Mucosa of stomach (tissue), 1 donor: ENCODE measurements at regions not wholly inside any gene's neighbourhood (a gene's known extent, or its start where the extent isn't known, plus 50 kb on each side); places are given as distances from the start of the nearest gene placed in this dataset.

Source experiments
- H3K27me3 ChIP-seq: one replicate; pipeline ENCODE4 v1.7.0; 2013; ENCODE audit warnings: mild to moderate bottlenecking, low read length; ENCODE audit not compliant: control insufficient read depth, insufficient read depth
- H3K36me3 ChIP-seq: one replicate; pipeline ENCODE4 v1.7.0; 2013; ENCODE audit warnings: low read length; ENCODE audit not compliant: control insufficient read depth, insufficient read depth
- H3K4me1 ChIP-seq: one replicate; pipeline ENCODE4 v1.7.0; 2013; ENCODE audit warnings: mild to moderate bottlenecking, low read length; ENCODE audit not compliant: control insufficient read depth, insufficient read depth
- H3K4me3 ChIP-seq: one replicate; pipeline ENCODE4 v1.7.0; 2013; ENCODE audit warnings: low read length
- H3K9ac ChIP-seq: one replicate; pipeline ENCODE4 v1.7.0; 2013; ENCODE audit warnings: mild to moderate bottlenecking, low read length, moderate library complexity
- H3K9me3 ChIP-seq: one replicate; pipeline ENCODE4 v1.7.0; 2013; ENCODE audit warnings: mild to moderate bottlenecking, low read length, moderate library complexity; ENCODE audit not compliant: control insufficient read depth
- donor health status: Pancreatic carcinoma.

GRCh38 chr1:238649200-238649599 is 737.2 kb upstream of the CHRM3 start:
- Histone ChIP-seq H3K27me3 (no peaks in the 10 kb centered on the region), H3K9ac (no peak overlapping the region), H3K4me1 (no peaks in the 10 kb centered on the region), H3K9me3 (no peaks in the 10 kb centered on the region), H3K4me3 (no peak overlapping the region), H3K36me3 (no peaks in the 10 kb centered on the region)

GRCh38 chr1:238648751-238649150 is 737.6 kb upstream of the CHRM3 start:
- Histone ChIP-seq H3K4me3 (no peak overlapping the region), H3K4me1 (no peaks in the 10 kb centered on the region), H3K9ac (no peak overlapping the region), H3K36me3 (no peaks in the 10 kb centered on the region), H3K27me3 (no peaks in the 10 kb centered on the region), H3K9me3 (no peaks in the 10 kb centered on the region)

- no peak overlapping the region for H3K4me3 ChIP-seq
- H3K4me1 ChIP-seq = no peaks in the 10 kb centered on the region
- no peaks in the 10 kb centered on the region for H3K36me3 ChIP-seq
- H3K9me3 ChIP-seq = no peaks in the 10 kb centered on the region
- H3K9ac ChIP-seq = no peak overlapping the region
- H3K27me3 ChIP-seq = no peaks in the 10 kb centered on the region
These were observed 738.1 kb upstream of the CHRM3 start for GRCh38 chr1:238648296-238648695.

- Histone ChIP-seq H3K4me3 (no peak overlapping the region), H3K9ac (no peak overlapping the region), H3K36me3 (no peaks in the 10 kb centered on the region), H3K27me3 (no peaks in the 10 kb centered on the region), H3K9me3 (no peaks in the 10 kb centered on the region), H3K4me1 (no peaks in the 10 kb centered on the region)
These were observed 738.5 kb upstream of the CHRM3 start for GRCh38 chr1:238647877-238648276.

- Histone ChIP-seq H3K9ac (no peak overlapping the region), H3K27me3 (no peaks in the 10 kb centered on the region), H3K4me3 (no peak overlapping the region), H3K9me3 (no peaks in the 10 kb centered on the region), H3K4me1 (no peaks in the 10 kb centered on the region), H3K36me3 (no peaks in the 10 kb centered on the region)
These were observed 744.1 kb upstream of the CHRM3 start for GRCh38 chr1:238642231-238642630.

- Histone ChIP-seq H3K36me3 (no peaks in the 10 kb centered on the region), H3K27me3 (no peaks in the 10 kb centered on the region), H3K9me3 (no peaks in the 10 kb centered on the region), H3K9ac (no peak overlapping the region), H3K4me1 (no peaks in the 10 kb centered on the region), H3K4me3 (no peak overlapping the region)
These were observed 746.5 kb upstream of the CHRM3 start for GRCh38 chr1:238639861-238640260.

- H3K9me3 ChIP-seq = no peaks in the 10 kb centered on the region
- no peak overlapping the region for H3K4me3 ChIP-seq
- no peak overlapping the region for H3K9ac ChIP-seq
- no peaks in the 10 kb centered on the region for H3K27me3 ChIP-seq
- no peaks in the 10 kb centered on the region for H3K4me1 ChIP-seq
- H3K36me3 ChIP-seq = no peaks in the 10 kb centered on the region
These were observed 737.4 kb upstream of the ZP4 start for GRCh38 chr1:238628110-238628509.

- no peak overlapping the region for H3K4me3 ChIP-seq
- H3K9me3 ChIP-seq = no peaks in the 10 kb centered on the region
- H3K36me3 ChIP-seq = no peaks in the 10 kb centered on the region
- H3K9ac ChIP-seq = no peak overlapping the region
- no peaks in the 10 kb centered on the region for H3K27me3 ChIP-seq
- no peaks in the 10 kb centered on the region for H3K4me1 ChIP-seq
These were observed 734.1 kb upstream of the ZP4 start for GRCh38 chr1:238624776-238625175.

- Histone ChIP-seq H3K27me3 (no peaks in the 10 kb centered on the region), H3K9me3 (no peaks in the 10 kb centered on the region), H3K36me3 (no peaks in the 10 kb centered on the region), H3K4me1 (no peaks in the 10 kb centered on the region), H3K4me3 (no peak overlapping the region), H3K9ac (no peak overlapping the region)
These were observed 730.7 kb upstream of the ZP4 start for GRCh38 chr1:238621405-238621804.

- H3K4me1 ChIP-seq = no peaks in the 10 kb centered on the region
- no peaks in the 10 kb centered on the region for H3K9me3 ChIP-seq
- no peak overlapping the region for H3K9ac ChIP-seq
- no peaks in the 10 kb centered on the region for H3K36me3 ChIP-seq
- no peak overlapping the region for H3K4me3 ChIP-seq
- H3K27me3 ChIP-seq = no peaks in the 10 kb centered on the region
These were observed 728.9 kb upstream of the ZP4 start for GRCh38 chr1:238619652-238620051.

- Histone ChIP-seq H3K36me3 (no peaks in the 10 kb centered on the region), H3K4me1 (no peaks in the 10 kb centered on the region), H3K4me3 (no peak overlapping the region), H3K9me3 (no peaks in the 10 kb centered on the region), H3K27me3 (no peaks in the 10 kb centered on the region), H3K9ac (no peak overlapping the region)
These were observed 720.7 kb upstream of the ZP4 start for GRCh38 chr1:238611406-238611805.

GRCh38 chr1:238608144-238608543 is 717.4 kb upstream of the ZP4 start:
- no peak overlapping the region for H3K9ac ChIP-seq
- H3K36me3 ChIP-seq = no peaks in the 10 kb centered on the region
- H3K27me3 ChIP-seq = no peaks in the 10 kb centered on the region
- H3K9me3 ChIP-seq = no peaks in the 10 kb centered on the region
- H3K4me3 ChIP-seq = no peak overlapping the region
- no peaks in the 10 kb centered on the region for H3K4me1 ChIP-seq

GRCh38 chr1:238606896-238607295 is 716.2 kb upstream of the ZP4 start:
- no peaks in the 10 kb centered on the region for H3K9me3 ChIP-seq
- no peak overlapping the region for H3K4me3 ChIP-seq
- no peaks in the 10 kb centered on the region for H3K4me1 ChIP-seq
- H3K27me3 ChIP-seq = no peaks in the 10 kb centered on the region
- H3K36me3 ChIP-seq = no peaks in the 10 kb centered on the region
- H3K9ac ChIP-seq = no peak overlapping the region
